Superior temporal gyrus (tissue), 1 donor: ENCODE measurements at regions not wholly inside any gene's neighbourhood (a gene's known extent, or its start where the extent isn't known, plus 50 kb on each side); places are given as distances from the start of the nearest gene placed in this dataset.
"Not testable (repeated sequence)": the region's sequence is repeated elsewhere in the genome, so short reads cannot be mapped to it uniquely, and the experiment has no call there.

Experiments
- DNase-seq: peaks from one replicate; pipeline ENCODE4 v3.0.0-alpha.2; 2016; ENCODE audit errors: extremely low spot score

DNA sequence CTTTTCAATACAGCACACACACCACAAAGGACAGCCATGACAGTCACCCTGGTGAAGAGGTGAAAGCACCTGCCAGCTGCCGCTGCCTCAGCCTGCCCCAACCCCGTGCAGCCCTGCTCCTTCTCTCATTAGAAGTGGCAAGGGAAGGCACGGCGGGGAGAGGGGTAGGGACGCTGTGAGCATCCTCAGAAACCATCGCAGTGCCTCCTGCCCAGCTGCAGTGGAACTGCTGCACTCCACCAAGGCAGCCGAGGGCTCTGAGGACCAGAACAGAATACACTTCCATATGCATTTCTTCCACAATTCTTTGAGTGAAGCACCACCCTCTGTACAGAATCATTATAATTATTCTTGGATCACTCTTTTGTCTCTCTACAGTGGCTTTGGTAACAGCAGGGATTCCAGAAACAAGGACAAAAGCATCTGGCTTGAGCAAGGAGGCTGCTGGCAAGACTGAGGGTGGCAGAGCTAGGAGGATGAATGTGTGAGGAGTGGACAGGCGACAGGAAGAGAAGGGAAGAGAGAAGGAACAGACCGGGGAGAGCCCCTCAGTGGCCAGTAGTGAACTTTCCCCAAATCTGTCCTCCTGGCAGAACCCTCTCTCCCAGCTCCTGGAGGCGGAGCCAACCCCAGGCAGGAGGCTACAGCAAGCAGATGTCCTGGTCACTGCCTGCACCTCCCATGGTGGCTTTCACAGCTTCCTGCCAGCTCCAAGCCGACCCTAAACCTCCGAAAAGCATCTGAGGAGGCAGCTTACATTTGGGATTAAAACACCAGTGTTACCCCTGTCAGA is 73.2 kb downstream of the MTNR1A start:
- DNase-seq: no peak

DNA sequence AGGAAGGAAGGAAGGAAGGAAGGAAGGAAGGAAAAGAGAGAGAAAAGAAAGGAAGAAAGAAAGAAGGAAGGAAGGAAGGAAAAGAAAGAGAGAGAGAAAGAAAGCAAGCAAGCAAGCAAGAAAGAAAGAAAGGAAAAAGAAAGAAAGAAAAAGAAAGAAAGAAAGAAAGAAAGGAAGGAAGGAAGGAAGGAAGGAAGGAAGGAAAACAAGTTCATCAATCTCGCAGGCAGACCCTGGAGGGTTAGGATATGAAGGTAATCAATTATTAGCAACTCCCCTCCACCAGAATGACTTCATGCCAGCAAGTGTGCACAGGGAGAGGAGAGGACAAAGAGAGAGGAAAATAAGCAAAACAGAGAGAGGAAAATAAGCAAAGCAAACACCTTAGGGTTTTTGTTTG is 80.2 kb downstream of the MTNR1A start:
- DNase-seq: no peak

DNA sequence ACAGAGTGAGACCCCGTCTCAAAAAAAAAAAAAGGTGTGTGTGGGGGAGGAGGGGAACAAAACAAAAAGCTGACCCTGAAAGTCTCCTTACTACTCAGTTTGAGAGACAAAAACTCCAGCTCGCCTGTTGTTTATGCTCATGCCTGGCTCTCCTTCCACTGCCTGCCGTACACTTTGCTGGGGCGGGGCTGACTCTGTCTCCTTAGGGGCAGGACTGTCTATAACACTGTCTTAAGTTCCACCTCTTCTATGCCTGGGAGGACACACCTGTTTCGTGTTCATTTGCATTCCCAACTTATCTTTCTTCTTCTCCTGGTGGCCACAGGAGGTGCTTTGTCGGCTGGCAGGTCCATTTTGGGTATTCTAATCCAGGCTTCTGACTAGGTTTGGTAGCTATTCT is 81.4 kb downstream of the MTNR1A start:
- DNase-seq: no peak

DNA sequence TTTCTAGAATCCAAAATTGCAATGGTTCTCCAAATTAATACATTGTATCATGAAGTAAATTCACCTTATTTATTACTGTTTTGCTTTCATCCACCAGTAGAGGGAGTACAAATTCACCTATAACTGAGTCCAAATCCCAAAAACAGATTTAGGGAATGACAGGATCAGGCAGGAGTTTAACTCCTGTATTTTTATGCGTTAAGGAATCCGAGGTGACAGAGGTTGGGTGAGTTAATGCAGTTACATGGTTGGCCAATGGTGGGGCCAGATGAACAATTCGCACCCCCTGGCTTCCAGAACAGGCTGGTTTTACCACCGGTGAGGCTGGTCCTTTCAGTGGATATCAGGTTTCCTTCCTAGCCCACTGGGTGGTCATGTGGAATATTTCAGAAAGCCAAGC is 82.4 kb downstream of the MTNR1A start:
- peak; percentile 66 for DNase-seq

DNA sequence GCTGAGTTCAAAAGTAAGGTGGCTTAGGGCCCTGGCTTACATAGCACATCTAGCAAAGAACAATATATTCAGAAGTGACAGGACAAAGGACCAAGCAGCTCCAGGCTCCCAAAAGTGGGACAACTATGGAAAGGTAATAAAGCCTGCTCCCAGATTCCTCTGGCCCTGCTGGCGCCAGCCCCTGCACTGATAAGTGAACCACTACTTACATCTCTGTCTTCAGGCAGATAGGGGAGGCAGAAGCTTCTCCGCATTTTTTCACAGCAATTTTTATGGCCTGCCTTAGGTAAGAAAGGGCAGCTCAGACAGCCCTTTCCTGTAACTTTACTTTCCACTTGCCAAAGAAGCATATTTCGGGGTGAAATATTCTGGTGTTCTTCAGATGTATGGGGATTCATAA is 83.9 kb downstream of the MTNR1A start:
- no peak for DNase-seq

DNA sequence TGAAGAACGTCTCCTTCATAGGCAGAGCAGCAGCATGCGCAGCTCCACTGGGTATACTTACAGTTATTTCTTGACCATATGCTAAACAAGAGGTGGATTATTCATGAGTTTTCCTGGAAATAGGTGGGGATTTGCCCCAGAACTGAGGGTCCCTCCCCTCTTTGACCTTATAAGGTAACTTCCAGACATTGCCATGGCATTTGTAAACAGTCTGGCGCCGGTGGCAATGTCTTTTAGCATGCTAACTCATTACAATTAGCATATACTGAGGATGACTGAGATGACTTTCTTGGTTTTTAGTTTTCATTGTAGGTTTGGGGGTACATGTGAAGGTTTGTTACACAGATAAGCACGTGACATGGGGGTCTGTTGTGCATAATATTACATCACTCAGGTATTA is 97.3 kb downstream of the MTNR1A start:
- DNase-seq: no peak

DNA sequence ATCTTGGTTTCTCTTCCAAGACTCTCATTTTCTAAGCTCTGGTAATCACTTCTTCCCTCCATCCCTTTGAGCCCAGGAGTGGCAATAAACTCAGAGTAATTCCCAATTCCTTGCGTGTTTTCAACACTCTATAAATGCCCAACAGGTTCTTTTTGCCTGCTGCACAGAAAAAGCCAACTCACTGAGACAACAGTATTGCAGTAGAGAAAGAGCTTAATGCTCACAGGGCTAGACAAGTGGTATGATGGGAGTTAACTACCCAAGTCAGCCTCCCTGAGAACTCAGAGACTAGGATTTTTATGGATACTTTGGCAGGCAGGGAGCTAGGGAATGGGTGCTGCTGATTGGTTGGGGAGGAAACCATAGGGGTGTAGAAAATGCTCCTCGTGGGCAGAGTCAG is 103.4 kb downstream of the MTNR1A start:
- DNase-seq: no peak

DNA sequence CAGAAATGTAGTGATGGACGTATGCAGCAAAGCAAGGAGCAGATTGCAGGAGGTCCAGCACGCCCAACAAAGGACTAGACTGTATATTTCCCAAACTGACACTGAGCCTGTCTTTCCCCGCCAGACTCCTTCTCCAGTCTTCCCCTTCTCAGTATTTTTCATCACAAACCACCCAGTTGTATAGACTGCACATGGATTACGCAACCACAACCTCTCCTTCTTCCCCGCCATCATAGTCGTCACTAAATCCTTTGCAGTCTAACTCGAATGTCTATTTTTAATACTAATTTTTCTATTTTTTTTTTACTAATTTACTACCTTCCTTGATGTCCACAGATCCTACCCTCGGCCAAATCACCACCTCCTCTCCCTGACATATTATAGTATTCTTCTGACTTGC is 105.4 kb downstream of the MTNR1A start:
- DNase-seq: no peak

DNA sequence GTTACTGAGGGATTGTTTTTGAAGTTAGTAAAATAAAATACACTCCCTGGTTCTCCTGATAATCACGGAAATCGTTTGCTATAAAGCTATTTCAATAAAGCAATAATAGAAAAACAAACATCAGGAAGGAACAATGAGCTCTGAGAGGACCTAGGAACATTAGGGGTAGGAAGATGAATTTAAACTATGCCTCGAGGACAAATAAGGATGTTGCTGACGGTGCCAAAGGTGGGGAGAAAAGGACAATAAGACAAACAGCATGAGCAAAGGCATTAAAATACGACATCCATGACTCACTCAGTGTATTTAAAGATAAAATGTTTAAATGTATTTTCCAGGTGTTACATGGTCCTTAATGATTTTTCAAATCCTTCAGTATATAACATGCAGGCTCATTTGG is 110.3 kb downstream of the MTNR1A start:
- DNase-seq: no peak

DNA sequence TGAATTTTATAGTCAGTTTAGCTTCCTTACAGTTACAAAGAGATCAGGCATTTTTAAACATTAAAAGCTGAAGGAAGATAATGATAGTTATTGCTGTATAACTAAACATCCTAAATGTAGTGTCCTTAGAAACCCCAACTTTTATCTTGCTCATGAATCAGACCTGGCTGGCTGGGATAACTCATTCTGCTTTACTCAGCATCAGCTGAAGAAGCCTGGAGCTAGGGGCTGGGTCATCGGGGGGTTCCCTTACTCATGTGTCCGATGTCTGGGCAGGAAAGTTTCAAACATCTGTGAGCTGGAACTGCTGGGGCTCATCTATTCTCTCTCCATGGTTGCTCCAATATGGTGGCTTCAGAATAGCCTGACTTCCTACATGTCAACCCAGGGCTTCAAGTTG is 113.9 kb downstream of the MTNR1A start:
- DNase-seq: no peak

DNA sequence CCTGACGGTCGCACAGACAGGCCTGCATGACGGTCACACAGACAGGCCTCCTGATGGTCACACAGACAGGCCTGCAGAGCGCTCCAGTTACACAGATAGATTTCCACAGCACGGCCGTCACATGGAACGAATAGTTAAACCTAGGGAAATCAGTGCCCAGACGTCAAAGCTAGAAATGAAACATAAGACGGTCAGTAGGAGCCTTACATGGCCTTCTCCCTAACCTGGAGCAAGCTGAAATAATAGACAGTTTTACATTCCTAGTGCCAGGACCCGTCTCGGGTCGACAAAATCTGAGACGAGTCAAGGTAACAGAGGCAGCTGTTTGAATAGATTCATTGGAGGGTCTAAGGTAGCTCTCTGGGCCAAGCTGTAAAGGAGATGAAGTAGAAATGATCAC is 126.9 kb downstream of the MTNR1A start:
- no peak for DNase-seq

DNA sequence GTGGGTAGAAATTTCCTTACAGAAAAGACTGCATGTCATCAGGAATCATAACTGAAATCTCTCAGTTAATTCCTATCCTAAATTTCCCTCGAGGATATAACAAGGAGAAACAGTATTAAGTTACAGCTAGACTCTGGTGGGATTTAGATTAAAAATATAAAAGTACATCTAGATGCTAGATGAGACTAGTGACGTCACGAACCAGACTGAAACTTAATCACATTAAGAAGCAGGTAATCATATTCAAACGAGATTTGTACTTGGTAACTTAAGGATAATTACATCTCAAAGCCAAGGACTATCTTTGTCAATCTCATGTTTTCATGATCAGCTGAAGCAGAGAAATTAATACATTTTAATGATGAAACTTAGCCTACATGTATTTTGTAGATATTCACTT is 130.6 kb downstream of the MTNR1A start:
- DNase-seq: no peak

DNA sequence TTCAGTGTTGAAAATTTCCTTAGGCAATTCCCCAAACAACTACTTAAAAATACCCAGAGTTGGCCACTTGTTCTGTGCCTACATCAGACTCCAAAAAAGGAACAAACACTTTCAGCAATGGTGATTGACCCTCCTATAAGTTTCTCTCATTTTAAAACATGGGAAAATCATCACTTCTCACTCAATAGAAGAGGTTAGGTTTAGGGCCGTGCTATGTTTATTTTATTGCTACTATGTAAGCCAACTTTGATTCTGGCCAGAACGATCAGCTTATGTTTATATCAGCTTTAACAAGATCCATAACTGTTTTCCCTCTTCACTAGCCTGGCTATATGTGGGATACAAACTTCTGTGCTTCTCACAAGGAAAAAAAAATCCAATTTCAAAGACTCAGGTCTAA is 133.1 kb downstream of the MTNR1A start:
- no peak for DNase-seq

DNA sequence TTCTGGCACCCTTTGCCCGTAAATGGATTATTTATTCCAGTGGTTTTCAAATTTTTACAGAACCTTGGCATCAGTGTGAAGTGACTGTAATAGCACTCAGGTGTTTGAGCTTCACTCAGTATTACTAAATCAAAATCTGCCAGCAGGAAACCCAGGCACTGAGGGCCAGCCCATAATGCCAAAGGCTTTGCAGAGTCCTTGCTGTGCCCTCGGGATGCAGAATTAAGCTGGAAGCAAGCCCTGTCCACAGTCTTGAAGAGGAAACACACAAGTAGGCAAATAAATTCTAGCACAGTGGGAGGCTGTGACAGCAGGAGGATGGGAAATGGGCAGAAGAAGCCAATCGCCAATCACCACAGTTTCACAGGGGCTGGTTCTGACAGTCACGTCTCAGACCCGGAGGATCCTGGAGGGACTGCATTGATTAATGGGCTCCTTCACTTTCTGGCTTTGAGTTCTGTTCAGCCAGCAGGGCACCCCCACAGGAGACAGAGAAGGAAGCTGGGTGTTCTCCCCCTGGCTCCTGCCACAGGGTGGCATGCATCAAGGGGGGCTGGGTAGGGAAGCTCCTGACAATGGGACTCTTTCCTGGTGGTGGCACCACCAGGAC is 138.8 kb downstream of the MTNR1A start:
- DNase-seq: no peak

DNA sequence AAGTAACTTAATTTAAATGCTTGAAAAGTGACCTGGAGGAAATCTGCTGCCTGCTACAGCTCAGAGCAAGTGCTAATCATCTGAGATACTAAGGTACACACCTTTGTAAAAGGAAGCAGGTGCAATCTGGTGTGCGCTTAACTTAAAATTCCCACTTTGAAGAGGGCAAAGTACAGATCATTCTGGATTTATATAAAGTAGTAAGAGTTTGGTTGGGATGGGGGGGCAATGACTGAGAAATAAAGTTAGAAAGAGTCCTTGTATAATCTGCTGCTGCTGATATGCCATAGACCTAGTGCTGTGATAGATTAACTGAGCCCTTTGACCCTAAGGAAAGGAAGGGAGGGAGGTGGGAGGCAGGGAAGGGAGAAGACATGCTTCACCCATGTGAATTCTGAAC is 141.0 kb downstream of the MTNR1A start:
- no peak for DNase-seq

DNA sequence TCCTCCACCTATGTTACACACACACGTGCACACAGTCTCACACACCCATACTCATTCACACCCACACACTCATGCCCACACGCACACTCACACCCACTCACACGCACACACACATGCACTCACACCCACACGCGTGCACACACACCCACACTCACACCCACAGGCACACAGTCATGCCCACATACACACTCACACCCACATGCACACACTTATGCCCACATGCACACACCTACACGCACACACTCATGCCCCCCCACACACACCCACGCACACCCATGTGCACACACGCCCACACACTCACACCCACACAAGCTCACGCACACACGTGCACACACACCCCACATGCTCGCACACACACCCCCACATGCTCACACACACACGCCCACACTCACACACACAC is 140.0 kb downstream of the F11 start:
- DNase-seq: no peak

DNA sequence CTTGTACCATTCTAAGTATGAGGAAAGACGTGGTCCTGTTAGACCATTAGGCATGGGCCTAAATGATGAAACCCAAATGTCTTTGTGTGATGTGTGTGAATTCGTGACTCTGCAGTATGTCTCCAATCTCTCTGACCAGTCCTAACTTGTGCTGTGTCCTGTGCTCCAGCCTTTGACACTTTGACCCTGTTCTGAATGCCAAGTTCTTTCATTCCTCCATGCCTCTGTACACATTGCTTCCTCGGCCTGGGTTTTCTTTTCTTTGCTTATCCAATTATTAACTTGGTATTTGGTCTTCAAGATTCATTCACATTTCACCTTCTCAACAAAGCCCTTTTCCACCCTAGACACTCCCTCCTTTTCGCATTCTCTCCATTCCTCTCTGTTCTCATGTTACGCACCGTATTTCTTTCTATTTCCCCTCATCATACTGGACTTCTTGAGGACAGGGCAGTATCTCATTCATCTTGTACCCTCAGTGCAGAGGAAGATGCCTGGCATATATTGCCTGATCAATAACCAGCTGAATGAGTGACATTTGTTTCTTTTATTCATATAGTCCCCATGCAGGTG is 138.7 kb downstream of the F11 start:
- DNase-seq: no peak

DNA sequence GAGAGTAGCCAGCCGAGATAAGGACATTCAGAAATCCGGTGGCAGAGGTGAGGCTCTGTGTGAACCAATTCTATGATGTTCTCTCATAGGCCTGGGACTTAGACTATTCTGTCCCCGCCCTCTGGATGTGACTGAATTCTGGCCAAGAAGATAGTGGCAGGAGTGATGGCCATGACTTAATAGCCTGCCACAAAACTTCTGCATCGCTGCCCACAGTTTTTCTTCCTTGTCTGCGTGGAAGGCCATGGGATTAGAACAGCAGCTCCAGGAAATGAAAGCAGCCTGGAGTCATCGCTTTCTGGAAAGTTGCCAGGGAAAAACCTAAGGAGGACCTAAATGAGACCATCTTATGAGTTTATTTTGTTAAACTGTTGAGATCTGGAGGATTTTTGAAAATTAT is 134.7 kb downstream of the F11 start:
- no peak for DNase-seq

DNA sequence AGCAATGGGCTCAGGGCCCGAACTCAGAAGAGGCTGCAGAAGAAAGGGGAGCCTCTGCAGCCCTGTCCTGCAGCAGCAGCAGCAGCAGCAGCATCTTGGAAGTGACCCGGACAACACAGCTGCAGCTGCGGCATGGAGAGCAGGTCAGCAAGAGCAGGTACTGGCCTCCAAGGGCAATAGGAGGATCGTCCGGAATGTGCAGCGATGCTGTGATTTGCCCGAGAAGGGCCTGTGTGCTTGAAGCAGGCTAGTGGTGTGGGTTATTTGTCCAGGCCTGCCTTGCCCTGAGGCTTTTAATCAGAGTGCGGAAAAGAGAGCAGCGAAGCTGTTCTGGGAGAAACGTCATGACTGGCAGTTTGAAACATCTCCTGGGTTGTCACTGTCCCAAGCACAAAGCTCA is 126.0 kb downstream of the F11 start:
- no peak for DNase-seq

DNA sequence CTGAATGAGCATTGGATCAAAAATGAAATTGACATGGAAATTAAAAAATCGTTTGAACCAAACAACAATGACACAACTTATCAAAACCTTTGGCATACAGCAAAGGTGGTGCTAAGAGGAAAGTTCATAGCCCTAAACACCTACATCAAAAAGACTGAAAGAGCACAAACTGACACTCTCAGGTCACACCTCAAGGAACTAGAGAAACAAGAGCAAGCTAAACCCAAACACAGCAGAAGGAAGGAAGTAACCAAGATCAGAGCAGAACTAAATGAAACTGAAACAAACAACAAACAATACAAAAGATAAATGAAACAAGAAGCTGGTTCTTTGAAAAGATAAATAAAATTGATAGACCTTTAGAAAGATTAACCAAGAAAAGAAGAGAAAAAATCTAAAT is 118.3 kb downstream of the F11 start:
- not testable (repeated sequence) for DNase-seq

DNA sequence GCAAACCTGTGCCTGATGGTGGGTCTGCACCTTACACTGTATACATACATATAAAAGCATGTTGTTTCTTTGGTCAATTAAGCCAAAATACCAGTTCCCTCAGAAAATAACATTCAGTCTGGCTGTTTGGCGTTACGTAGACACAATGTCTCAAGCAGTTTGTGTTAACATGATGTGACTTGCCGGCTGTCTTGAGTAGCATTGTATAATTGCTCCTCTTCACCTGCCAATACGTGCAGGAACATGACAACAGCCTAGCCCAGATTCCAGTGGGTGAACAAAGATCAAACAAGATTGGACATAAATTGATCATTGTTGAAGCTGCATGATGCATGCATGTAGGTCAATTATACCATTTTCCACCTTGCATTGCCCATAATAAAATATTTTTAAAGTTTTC is 102.3 kb downstream of the F11 start:
- no peak for DNase-seq

DNA sequence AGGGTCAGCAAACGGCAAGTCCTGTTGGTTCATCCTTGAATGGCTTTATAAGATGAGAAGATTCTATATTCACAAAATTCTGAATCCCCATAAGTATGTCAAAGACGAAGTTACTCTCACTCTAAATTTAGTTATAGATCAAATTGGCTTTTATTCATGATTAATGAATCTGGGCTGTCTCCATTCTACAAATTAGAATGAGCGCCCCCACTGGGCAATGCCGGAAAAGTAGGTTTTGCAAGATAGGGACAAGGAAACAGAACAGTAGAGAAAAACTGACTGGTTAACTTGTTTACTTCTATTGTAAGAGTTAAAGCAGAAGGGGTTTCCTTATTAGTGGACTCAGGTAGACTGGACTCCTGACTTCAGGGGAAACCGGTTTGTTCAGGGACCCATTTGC is 100.3 kb downstream of the F11 start:
- no peak for DNase-seq

DNA sequence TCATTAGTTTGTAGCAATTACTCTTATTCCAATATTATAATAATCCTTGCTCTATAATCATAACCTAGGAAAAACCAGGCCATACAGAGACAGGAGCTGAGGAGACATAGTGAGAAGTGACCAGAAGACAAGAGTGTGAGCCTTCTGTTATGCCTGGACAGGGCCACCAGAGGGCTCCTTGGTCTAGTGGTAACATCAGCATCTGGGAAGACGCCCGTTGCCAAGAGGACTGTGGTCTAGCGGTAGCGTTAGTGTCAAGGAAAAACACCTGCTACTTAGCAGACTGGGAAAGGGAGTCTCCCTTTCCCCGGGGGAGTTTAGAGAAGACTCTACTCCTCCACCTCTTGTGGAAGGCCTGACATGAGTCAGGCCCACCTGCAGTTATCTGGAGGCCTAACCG is 97.0 kb downstream of the F11 start:
- not testable (repeated sequence) for DNase-seq

DNA sequence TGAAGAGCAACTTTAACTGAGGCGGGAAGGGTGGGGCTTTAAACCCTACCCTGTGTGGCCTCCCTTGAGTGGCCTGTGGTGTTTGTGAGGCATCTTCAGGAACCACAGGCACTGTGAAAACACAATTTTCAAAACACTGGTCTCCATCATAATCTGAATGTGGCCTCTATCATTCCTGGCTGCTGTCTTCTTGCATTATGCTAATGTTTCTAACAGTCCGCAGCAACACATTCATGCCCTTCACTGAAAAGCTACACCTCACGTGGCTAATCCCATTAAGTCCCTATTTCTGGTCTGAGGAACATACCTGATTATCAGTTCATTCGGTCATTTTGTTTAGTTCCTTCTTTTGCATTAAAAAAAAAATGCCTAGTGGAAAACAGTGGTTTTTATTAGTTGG is 94.6 kb downstream of the F11 start:
- DNase-seq: no peak
